HEK293 (cell line): ENCODE measurements at regions not wholly inside any gene's neighbourhood (a gene's known extent, or its start where the extent isn't known, plus 50 kb on each side); places are given as distances from the start of the nearest gene placed in this dataset.

Experiments
- CTCF ChIA-PET: fragments of 350-600 bp; formaldehyde crosslinking; extraction: SDS; loops from one replicate; lab custom pipeline; 2021; ENCODE audit warnings: antibody characterized with exemption; lab: Yijun Ruan, JAX
- POLR2A ChIA-PET: fragments of 300-600 bp; formaldehyde crosslinking; extraction: SDS; loops from one replicate; lab custom pipeline; 2020; ENCODE audit warnings: antibody characterized with exemption, inconsistent platforms; lab: Yijun Ruan, JAX
- H3K27ac ChIP-seq: fragments of 200-500 bp; sonication (Bioruptor generic); 2 replicates; pipeline ENCODE4 v1.5.1; 2014; ENCODE audit warnings: low read depth, low read length, control low read depth, inconsistent platforms; ENCODE audit errors: extremely low read depth
- H3K36me3 ChIP-seq, 2 experiments: fragments of 200-500 bp in 1 of 2; sonication (Bioruptor generic) in 1 of 2; 1 replicate in 1 of 2; 2 replicates in 1 of 2; pipeline ENCODE4 v1.5.1; 2014 to 2017; ENCODE audit warnings: inconsistent platforms in 2 of 2, low read length in 2 of 2; ENCODE audit not compliant: control insufficient read depth in 2 of 2, insufficient read depth in 1 of 2
- H3K4me1 ChIP-seq: fragments of 200-500 bp; sonication (Bioruptor generic); 2 replicates; pipeline ENCODE4 v1.5.1; 2014; ENCODE audit warnings: mild to moderate bottlenecking, low read length, inconsistent platforms; ENCODE audit not compliant: control insufficient read depth, insufficient read depth
- H3K4me3 ChIP-seq: 2 replicates; pipeline ENCODE4 v1.5.1; 2011; ENCODE audit warnings: low read depth, mild to moderate bottlenecking, control low read depth, low read length, moderate library complexity
- H3K9me3 ChIP-seq: fragments of 200-500 bp; sonication (Bioruptor generic); 2 replicates; pipeline ENCODE4 v1.5.1; 2014; ENCODE audit warnings: low read depth, low read length, inconsistent platforms; ENCODE audit not compliant: control insufficient read depth, insufficient read depth
- BCL11B ChIP-seq: fragments of 450-650 bp; formaldehyde crosslinking; IDR thresholded peaks from 2 replicates; pipeline ENCODE4 v1.5.1; 2016; ENCODE audit warnings: low read depth, missing biosample characterization, missing genetic modification characterization
- EGR2 ChIP-seq: fragments of 450-650 bp; formaldehyde crosslinking; IDR thresholded peaks from 2 replicates; pipeline ENCODE4 v1.5.1; 2016; ENCODE audit warnings: low read depth, missing biosample characterization, missing genetic modification characterization
- GFI1B ChIP-seq: fragments of 450-650 bp; formaldehyde crosslinking; IDR thresholded peaks from 2 replicates; pipeline ENCODE4 v1.5.1; 2016; ENCODE audit warnings: missing biosample characterization, missing genetic modification characterization
- SP3 ChIP-seq: fragments of 450-650 bp; formaldehyde crosslinking; IDR thresholded peaks from 2 replicates; pipeline ENCODE4 v1.5.1; 2016; ENCODE audit warnings: missing biosample characterization, missing genetic modification characterization
- SP7 ChIP-seq: fragments of 450-650 bp; formaldehyde crosslinking; IDR thresholded peaks from 2 replicates; pipeline ENCODE4 v1.5.1; 2016; ENCODE audit warnings: missing biosample characterization, missing genetic modification characterization
- WT1 ChIP-seq: fragments of 450-650 bp; formaldehyde crosslinking; IDR thresholded peaks from 2 replicates; pipeline ENCODE4 v1.5.1; 2016; ENCODE audit warnings: missing biosample characterization, missing genetic modification characterization
- ZBTB17 ChIP-seq: fragments of 450-650 bp; formaldehyde crosslinking; IDR thresholded peaks from 2 replicates; pipeline ENCODE4 v1.5.1; 2016; ENCODE audit warnings: missing biosample characterization, missing genetic modification characterization
- ZNF140 ChIP-seq: fragments of 450-650 bp; formaldehyde crosslinking; IDR thresholded peaks from 2 replicates; pipeline ENCODE4 v1.5.1; 2016; ENCODE audit warnings: missing biosample characterization, missing genetic modification characterization
- ZNF155 ChIP-seq: fragments of 450-650 bp; formaldehyde crosslinking; IDR thresholded peaks from 2 replicates; pipeline ENCODE4 v1.5.1; 2016; ENCODE audit warnings: missing biosample characterization, missing genetic modification characterization
- ZNF239 ChIP-seq: fragments of 450-650 bp; formaldehyde crosslinking; IDR thresholded peaks from 2 replicates; pipeline ENCODE4 v1.5.1; 2016; ENCODE audit warnings: missing biosample characterization, missing genetic modification characterization
- ZNF391 ChIP-seq: fragments of 450-650 bp; formaldehyde crosslinking; IDR thresholded peaks from 2 replicates; pipeline ENCODE4 v1.5.1; 2016; ENCODE audit warnings: low read depth, missing biosample characterization, missing genetic modification characterization, borderline replicate concordance
- ZNF555 ChIP-seq: fragments of 450-650 bp; formaldehyde crosslinking; conservative IDR thresholded peaks from 2 replicates; pipeline ENCODE4 v1.5.1; 2017; ENCODE audit warnings: missing biosample characterization, mild to moderate bottlenecking, missing genetic modification characterization, inconsistent platforms
- ZNF600 ChIP-seq: fragments of 450-650 bp; formaldehyde crosslinking; IDR thresholded peaks from 2 replicates; pipeline ENCODE4 v1.5.1; 2016; ENCODE audit warnings: missing biosample characterization, missing genetic modification characterization
- ZNF629 ChIP-seq: fragments of 450-650 bp; formaldehyde crosslinking; IDR thresholded peaks from 2 replicates; pipeline ENCODE4 v1.5.1; 2017; ENCODE audit warnings: missing biosample characterization, missing genetic modification characterization
- ZNF701 ChIP-seq: fragments of 450-650 bp; formaldehyde crosslinking; IDR thresholded peaks from 2 replicates; pipeline ENCODE4 v1.5.1; 2016; ENCODE audit warnings: missing biosample characterization, missing genetic modification characterization
- ZNF768 ChIP-seq: fragments of 450-650 bp; formaldehyde crosslinking; IDR thresholded peaks from 2 replicates; pipeline ENCODE4 v1.5.1; 2018; ENCODE audit warnings: missing biosample characterization, mild to moderate bottlenecking, missing genetic modification characterization
- TF ChIP-seq, protein P1 (sequence below): fragments of 450-650 bp; formaldehyde crosslinking; IDR thresholded peaks from 2 replicates; pipeline ENCODE4 v1.5.1; 2016; ENCODE audit warnings: missing biosample characterization, missing genetic modification characterization
- TF ChIP-seq, protein P2 (sequence below): fragments of 450-650 bp; formaldehyde crosslinking; IDR thresholded peaks from 2 replicates; pipeline ENCODE4 v1.5.1; 2016; ENCODE audit warnings: missing biosample characterization, missing genetic modification characterization
- TF ChIP-seq, protein P3 (sequence below): fragments of 450-650 bp; formaldehyde crosslinking; IDR thresholded peaks from 2 replicates; pipeline ENCODE4 v1.5.0; 2017; ENCODE audit warnings: missing biosample characterization, missing genetic modification characterization, borderline replicate concordance
- TF ChIP-seq, protein P4 (sequence below): fragments of 450-650 bp; formaldehyde crosslinking; IDR thresholded peaks from 2 replicates; pipeline ENCODE4 v1.5.1; 2016; ENCODE audit warnings: missing biosample characterization, missing genetic modification characterization
- TF ChIP-seq, protein P5 (sequence below): fragments of 450-650 bp; formaldehyde crosslinking; IDR thresholded peaks from 2 replicates; pipeline ENCODE4 v1.5.1; 2017; ENCODE audit warnings: missing biosample characterization, missing genetic modification characterization
- TF ChIP-seq, protein P6 (sequence below): fragments of 450-650 bp; formaldehyde crosslinking; IDR thresholded peaks from 2 replicates; pipeline ENCODE4 v1.5.1; 2016; ENCODE audit warnings: missing biosample characterization, missing genetic modification characterization

DNA sequence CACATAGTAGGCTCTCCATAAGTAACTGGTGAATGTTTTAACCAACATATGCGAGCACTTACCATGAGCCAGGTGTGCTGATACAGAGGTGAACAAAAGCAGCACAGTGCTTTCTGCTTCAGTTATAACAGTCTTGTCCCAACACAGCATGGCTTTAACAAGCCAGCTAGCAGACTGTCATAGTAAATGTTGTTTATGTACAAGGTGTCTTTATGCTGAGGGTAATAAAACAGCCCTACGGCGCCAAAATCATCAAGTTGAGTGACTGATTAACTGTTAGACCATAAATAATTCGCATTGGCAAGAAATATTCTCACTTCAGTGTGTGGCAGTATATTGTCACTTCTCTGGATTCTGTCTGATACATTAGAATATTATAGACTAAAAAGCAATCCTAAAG, 646.0 kb upstream of the CFAP20DC start (continued):
- TF ChIP-seq, protein P1, sequence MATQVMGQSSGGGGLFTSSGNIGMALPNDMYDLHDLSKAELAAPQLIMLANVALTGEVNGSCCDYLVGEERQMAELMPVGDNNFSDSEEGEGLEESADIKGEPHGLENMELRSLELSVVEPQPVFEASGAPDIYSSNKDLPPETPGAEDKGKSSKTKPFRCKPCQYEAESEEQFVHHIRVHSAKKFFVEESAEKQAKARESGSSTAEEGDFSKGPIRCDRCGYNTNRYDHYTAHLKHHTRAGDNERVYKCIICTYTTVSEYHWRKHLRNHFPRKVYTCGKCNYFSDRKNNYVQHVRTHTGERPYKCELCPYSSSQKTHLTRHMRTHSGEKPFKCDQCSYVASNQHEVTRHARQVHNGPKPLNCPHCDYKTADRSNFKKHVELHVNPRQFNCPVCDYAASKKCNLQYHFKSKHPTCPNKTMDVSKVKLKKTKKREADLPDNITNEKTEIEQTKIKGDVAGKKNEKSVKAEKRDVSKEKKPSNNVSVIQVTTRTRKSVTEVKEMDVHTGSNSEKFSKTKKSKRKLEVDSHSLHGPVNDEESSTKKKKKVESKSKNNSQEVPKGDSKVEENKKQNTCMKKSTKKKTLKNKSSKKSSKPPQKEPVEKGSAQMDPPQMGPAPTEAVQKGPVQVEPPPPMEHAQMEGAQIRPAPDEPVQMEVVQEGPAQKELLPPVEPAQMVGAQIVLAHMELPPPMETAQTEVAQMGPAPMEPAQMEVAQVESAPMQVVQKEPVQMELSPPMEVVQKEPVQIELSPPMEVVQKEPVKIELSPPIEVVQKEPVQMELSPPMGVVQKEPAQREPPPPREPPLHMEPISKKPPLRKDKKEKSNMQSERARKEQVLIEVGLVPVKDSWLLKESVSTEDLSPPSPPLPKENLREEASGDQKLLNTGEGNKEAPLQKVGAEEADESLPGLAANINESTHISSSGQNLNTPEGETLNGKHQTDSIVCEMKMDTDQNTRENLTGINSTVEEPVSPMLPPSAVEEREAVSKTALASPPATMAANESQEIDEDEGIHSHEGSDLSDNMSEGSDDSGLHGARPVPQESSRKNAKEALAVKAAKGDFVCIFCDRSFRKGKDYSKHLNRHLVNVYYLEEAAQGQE (tag by site-specific recombination) = no peak
- TF ChIP-seq ZNF239 (tag by site-specific recombination) = no peak

DNA sequence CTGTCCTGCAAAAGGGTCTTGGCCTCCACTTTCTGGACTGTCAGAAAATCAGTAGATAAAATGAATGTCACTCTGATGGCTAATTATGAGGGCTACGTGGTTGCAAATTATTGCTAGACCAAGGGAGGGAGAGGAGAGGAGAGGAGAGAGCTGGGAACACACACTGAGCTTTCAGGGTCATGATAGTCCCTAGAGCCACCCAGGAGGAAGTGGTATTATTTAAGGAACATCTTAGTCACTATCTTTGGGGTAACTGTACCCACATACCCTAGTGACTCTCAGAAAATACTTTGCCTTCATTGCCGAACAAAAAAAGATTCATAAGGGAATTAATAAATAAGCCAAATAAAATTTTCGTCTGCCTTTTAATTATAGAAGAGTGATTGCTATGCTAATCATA, 642.3 kb upstream of the CFAP20DC start:
- Histone ChIP-seq H3K4me3 (no peak overlapping the region), H3K9me3 (no peaks in the 10 kb centered on the region), H3K27ac (no peak overlapping the region), H3K4me1 (no peaks in the 10 kb centered on the region), H3K36me3 (no peaks in the 10 kb centered on the region)
- CTCF ChIA-PET = no interaction called here
- POLR2A ChIA-PET = no interaction called here
- no peak for TF ChIP-seq WT1 (tag by site-specific recombination)
- TF ChIP-seq, protein P2, sequence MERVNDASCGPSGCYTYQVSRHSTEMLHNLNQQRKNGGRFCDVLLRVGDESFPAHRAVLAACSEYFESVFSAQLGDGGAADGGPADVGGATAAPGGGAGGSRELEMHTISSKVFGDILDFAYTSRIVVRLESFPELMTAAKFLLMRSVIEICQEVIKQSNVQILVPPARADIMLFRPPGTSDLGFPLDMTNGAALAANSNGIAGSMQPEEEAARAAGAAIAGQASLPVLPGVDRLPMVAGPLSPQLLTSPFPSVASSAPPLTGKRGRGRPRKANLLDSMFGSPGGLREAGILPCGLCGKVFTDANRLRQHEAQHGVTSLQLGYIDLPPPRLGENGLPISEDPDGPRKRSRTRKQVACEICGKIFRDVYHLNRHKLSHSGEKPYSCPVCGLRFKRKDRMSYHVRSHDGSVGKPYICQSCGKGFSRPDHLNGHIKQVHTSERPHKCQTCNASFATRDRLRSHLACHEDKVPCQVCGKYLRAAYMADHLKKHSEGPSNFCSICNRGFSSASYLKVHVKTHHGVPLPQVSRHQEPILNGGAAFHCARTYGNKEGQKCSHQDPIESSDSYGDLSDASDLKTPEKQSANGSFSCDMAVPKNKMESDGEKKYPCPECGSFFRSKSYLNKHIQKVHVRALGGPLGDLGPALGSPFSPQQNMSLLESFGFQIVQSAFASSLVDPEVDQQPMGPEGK (tag by site-specific recombination) = no peak
- TF ChIP-seq ZNF600 (tag by site-specific recombination) = no peak
- TF ChIP-seq ZNF629 = no peak
- TF ChIP-seq, protein P3, sequence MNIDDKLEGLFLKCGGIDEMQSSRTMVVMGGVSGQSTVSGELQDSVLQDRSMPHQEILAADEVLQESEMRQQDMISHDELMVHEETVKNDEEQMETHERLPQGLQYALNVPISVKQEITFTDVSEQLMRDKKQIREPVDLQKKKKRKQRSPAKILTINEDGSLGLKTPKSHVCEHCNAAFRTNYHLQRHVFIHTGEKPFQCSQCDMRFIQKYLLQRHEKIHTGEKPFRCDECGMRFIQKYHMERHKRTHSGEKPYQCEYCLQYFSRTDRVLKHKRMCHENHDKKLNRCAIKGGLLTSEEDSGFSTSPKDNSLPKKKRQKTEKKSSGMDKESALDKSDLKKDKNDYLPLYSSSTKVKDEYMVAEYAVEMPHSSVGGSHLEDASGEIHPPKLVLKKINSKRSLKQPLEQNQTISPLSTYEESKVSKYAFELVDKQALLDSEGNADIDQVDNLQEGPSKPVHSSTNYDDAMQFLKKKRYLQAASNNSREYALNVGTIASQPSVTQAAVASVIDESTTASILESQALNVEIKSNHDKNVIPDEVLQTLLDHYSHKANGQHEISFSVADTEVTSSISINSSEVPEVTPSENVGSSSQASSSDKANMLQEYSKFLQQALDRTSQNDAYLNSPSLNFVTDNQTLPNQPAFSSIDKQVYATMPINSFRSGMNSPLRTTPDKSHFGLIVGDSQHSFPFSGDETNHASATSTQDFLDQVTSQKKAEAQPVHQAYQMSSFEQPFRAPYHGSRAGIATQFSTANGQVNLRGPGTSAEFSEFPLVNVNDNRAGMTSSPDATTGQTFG (tag by site-specific recombination) = no peak
- no peak for TF ChIP-seq ZNF391 (tag by site-specific recombination)
- TF ChIP-seq, protein P4, sequence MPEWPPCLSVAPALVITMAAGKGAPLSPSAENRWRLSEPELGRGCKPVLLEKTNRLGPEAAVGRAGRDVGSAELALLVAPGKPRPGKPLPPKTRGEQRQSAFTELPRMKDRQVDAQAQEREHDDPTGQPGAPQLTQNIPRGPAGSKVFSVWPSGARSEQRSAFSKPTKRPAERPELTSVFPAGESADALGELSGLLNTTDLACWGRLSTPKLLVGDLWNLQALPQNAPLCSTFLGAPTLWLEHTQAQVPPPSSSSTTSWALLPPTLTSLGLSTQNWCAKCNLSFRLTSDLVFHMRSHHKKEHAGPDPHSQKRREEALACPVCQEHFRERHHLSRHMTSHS (tag by site-specific recombination) = no peak
- TF ChIP-seq SP3 (tag by site-specific recombination) = no peak
- TF ChIP-seq ZNF701 (tag by site-specific recombination) = no peak
- TF ChIP-seq BCL11B = no peak
- no peak for TF ChIP-seq GFI1B
- TF ChIP-seq ZNF155 (tag by site-specific recombination) = no peak
- no peak for TF ChIP-seq SP7 (tag by site-specific recombination)
- no peak for TF ChIP-seq ZNF768 (tag by site-specific recombination)
- no peak for TF ChIP-seq EGR2 (tag by site-specific recombination)
- TF ChIP-seq, protein P5, sequence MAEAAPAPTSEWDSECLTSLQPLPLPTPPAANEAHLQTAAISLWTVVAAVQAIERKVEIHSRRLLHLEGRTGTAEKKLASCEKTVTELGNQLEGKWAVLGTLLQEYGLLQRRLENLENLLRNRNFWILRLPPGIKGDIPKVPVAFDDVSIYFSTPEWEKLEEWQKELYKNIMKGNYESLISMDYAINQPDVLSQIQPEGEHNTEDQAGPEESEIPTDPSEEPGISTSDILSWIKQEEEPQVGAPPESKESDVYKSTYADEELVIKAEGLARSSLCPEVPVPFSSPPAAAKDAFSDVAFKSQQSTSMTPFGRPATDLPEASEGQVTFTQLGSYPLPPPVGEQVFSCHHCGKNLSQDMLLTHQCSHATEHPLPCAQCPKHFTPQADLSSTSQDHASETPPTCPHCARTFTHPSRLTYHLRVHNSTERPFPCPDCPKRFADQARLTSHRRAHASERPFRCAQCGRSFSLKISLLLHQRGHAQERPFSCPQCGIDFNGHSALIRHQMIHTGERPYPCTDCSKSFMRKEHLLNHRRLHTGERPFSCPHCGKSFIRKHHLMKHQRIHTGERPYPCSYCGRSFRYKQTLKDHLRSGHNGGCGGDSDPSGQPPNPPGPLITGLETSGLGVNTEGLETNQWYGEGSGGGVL = no peak
- no peak for TF ChIP-seq ZBTB17
- TF ChIP-seq, protein P6, sequence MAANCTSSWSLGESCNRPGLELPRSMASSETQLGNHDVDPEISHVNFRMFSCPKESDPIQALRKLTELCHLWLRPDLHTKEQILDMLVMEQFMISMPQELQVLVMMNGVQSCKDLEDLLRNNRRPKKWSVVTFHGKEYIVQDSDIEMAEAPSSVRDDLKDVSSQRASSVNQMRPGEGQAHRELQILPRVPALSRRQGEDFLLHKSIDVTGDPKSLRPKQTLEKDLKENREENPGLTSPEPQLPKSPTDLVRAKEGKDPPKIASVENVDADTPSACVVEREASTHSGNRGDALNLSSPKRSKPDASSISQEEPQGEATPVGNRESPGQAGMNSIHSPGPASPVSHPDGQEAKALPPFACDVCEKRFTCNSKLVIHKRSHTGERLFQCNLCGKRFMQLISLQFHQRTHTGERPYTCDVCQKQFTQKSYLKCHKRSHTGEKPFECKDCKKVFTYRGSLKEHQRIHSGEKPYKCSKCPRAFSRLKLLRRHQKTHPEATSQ (tag by site-specific recombination) = no peak
- TF ChIP-seq ZNF555 (tag by site-specific recombination) = no peak
- TF ChIP-seq ZNF140 (tag by site-specific recombination) = no peak
- TF ChIP-seq, all 188 proteins: peak for 0
